ENCODE measurements at regions not wholly inside any gene's neighbourhood (a gene's known extent, or its start where the extent isn't known, plus 50 kb on each side); places are given as distances from the start of the nearest gene placed in this dataset.

- TF ChIP-seq CTCF (IDR thresholded peaks at IDR 0.05), result no peak
- TF ChIP-seq POLR2A (IDR thresholded peaks at IDR 0.05), result no peak
Observed at GRCh38 chr3:152173627-152174026, 95.1 kb upstream of the MBNL1 start.
